ENCODE measurements at regions not wholly inside any gene's neighbourhood (a gene's known extent, or its start where the extent isn't known, plus 50 kb on each side); places are given as distances from the start of the nearest gene placed in this dataset.
A peak's percentile ranks its signal among the peaks of the same experiment; 100 is the strongest.

- H3K27me3 ChIP-seq (replicated peaks; ENCODE audit: insufficient read depth): no peaks in the 10 kb centered on the region
- DNase-seq (ENCODE audit: low spot score) (no peak), ATAC-seq (ENCODE audit: insufficient number of reproducible peaks, low FRiP score, low read depth) (no peak)
- peaks cover 10 to 32% of the 10 kb centered on the region in 2 donors for H3K4me1 ChIP-seq (ENCODE audit: control insufficient read depth in 1 of 2, low read depth in 2 of 2)
- TF ChIP-seq, protein P1, sequence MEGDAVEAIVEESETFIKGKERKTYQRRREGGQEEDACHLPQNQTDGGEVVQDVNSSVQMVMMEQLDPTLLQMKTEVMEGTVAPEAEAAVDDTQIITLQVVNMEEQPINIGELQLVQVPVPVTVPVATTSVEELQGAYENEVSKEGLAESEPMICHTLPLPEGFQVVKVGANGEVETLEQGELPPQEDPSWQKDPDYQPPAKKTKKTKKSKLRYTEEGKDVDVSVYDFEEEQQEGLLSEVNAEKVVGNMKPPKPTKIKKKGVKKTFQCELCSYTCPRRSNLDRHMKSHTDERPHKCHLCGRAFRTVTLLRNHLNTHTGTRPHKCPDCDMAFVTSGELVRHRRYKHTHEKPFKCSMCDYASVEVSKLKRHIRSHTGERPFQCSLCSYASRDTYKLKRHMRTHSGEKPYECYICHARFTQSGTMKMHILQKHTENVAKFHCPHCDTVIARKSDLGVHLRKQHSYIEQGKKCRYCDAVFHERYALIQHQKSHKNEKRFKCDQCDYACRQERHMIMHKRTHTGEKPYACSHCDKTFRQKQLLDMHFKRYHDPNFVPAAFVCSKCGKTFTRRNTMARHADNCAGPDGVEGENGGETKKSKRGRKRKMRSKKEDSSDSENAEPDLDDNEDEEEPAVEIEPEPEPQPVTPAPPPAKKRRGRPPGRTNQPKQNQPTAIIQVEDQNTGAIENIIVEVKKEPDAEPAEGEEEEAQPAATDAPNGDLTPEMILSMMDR (IDR thresholded peaks at IDR 0.05): no peak
- no peaks in the 10 kb centered on the region for H3K9me3 ChIP-seq
- no peaks in the 10 kb centered on the region for H3K36me3 ChIP-seq
- no peak overlapping the region for H3K4me3 ChIP-seq
- peak overlapping the region in 1 of 2 donors; percentile 71 for H3K27ac ChIP-seq
Measured at GRCh38 chr4:15151033-15151432, 148.8 kb downstream of the CPEB2 start.

DNA sequence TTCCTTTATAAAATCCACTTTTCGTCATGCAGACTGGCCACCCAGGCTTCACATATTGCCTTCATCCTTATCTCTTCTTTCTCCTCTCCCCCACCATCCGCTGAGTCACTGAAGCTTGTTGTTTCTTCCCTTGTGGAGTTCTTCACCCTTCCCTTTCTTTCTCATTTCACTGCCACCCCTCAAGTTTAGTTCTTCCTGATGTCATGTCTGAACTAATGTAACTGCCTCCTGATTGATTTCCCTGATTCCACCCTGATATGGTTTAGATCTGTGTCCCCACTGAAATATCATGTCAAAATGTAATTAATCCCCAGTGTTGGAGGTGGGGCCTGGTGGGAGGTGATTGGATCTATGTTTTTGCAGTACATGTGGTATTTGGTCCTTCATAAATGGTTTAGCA is 151.4 kb downstream of the CPEB2 start:
- H3K4me1 ChIP-seq (ENCODE audit: control insufficient read depth in 1 of 2, low read depth in 2 of 2): peaks cover 10 to 19% of the 10 kb centered on the region in 2 donors
- no peaks in the 10 kb centered on the region for H3K27me3 ChIP-seq (replicated peaks; ENCODE audit: insufficient read depth)
- TF ChIP-seq, protein P1 (IDR thresholded peaks at IDR 0.05): no peak
- no peak overlapping the region for H3K27ac ChIP-seq
- ATAC-seq (ENCODE audit: insufficient number of reproducible peaks, low FRiP score, low read depth) (no peak), DNase-seq (ENCODE audit: low spot score) (no peak)
- no peak overlapping the region for H3K4me3 ChIP-seq
- no peaks in the 10 kb centered on the region for H3K36me3 ChIP-seq
- H3K9me3 ChIP-seq: no peaks in the 10 kb centered on the region

- no peak for DNase-seq (ENCODE audit: low spot score)
- H3K27me3 ChIP-seq (replicated peaks; ENCODE audit: insufficient read depth): no peaks in the 10 kb centered on the region
- TF ChIP-seq, protein P1 (IDR thresholded peaks at IDR 0.05): no peak
Measured at GRCh38 chr4:15158406-15159091, 156.3 kb downstream of the CPEB2 start.

DNA sequence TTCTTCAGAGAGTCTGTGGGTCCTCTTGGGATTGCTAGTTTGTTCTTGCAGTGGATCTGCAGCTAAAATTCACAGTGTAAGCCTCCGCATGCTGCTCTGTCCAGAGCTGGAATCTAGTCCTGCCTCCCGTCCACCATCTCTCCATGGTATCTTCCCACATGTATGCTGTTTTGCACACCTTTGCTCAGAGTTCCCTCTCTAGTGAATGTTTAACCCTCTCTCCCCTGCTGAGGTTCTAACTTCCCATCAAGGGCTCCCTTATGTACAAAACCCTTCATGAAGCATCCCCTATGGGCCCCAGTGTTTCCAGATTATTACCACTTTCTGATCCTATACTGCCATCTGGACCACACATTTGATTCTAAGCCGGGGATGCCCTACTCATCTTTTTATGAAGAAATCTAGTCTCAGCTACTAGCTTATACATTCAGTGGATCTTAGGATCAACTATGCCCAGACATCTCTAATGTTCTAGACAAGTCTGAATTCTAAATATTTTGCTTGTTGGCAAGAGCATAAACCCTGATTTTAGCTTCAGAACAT is 157.3 kb downstream of the CPEB2 start:
- TF ChIP-seq, protein P1 (IDR thresholded peaks at IDR 0.05): no peak
- DNase-seq (ENCODE audit: low spot score) (no peak), ATAC-seq (ENCODE audit: insufficient number of reproducible peaks, low FRiP score, low read depth) (no peak)
- Histone ChIP-seq H3K9me3 (no peaks in the 10 kb centered on the region), H3K36me3 (no peaks in the 10 kb centered on the region), H3K4me1 (ENCODE audit: control insufficient read depth in 1 of 2, low read depth in 2 of 2) (peaks cover 4 to 18% of the 10 kb centered on the region in 2 donors), H3K27ac (no peak overlapping the region), H3K4me3 (no peak overlapping the region), H3K27me3 (replicated peaks; ENCODE audit: insufficient read depth) (no peaks in the 10 kb centered on the region)

More at GRCh38 chr4:15158406-15159091, 156.3 kb downstream of the CPEB2 start:
- H3K4me3 ChIP-seq: no peak overlapping the region
- no peaks in the 10 kb centered on the region for H3K9me3 ChIP-seq
- peaks cover 4 to 18% of the 10 kb centered on the region in 2 donors for H3K4me1 ChIP-seq (ENCODE audit: control insufficient read depth in 1 of 2, low read depth in 2 of 2)
- no peak for ATAC-seq (ENCODE audit: insufficient number of reproducible peaks, low FRiP score, low read depth)
- H3K36me3 ChIP-seq: no peaks in the 10 kb centered on the region
- H3K27ac ChIP-seq: no peak overlapping the region

GRCh38 chr4:15161439-15161838 is 159.2 kb downstream of the CPEB2 start:
- TF ChIP-seq, protein P1 (IDR thresholded peaks at IDR 0.05): no peak
- Histone ChIP-seq H3K27me3 (replicated peaks; ENCODE audit: insufficient read depth) (no peaks in the 10 kb centered on the region), H3K4me1 (ENCODE audit: control insufficient read depth in 1 of 2, low read depth in 2 of 2) (peaks cover 4 to 18% of the 10 kb centered on the region in 2 donors), H3K9me3 (no peaks in the 10 kb centered on the region), H3K4me3 (no peak overlapping the region), H3K27ac (peak overlapping the region in 1 of 2 donors; percentile 19), H3K36me3 (no peaks in the 10 kb centered on the region)
- ATAC-seq (ENCODE audit: insufficient number of reproducible peaks, low FRiP score, low read depth) (no peak), DNase-seq (ENCODE audit: low spot score) (no peak)
